T1000 (cell line): ENCODE measurements at regions not wholly inside any gene's neighbourhood (a gene's known extent, or its start where the extent isn't known, plus 50 kb on each side); places are given as distances from the start of the nearest gene placed in this dataset.
"Not testable (repeated sequence)": the region's sequence is repeated elsewhere in the genome, so short reads cannot be mapped to it uniquely, and the experiment has no call there.

ENCODE experiments used
- DNase-seq: peaks from one replicate; lab custom pipeline; 2025; ENCODE audit warnings: mixed read lengths; lab: John Stamatoyannopoulos, UW

DNA sequence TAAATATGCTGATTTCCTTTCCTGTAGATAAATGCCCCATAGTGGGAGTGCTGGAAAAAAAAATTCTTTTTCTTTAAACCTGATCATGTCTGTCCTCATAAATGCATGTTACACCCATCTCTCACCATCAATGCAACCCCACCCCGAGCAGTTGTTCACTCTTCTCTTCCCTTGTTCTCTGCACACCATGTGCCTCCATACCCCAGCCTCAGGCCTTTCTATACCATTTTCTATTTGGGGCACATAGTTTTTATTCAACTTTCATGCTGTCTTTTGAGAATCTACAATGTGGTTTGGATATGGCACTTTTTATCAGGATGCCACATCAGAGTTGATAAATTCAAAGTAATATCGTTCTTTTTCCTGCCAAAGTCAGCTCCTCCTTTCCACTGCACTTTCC, 202.6 kb downstream of the POTED start:
- not testable (repeated sequence) for DNase-seq

DNA sequence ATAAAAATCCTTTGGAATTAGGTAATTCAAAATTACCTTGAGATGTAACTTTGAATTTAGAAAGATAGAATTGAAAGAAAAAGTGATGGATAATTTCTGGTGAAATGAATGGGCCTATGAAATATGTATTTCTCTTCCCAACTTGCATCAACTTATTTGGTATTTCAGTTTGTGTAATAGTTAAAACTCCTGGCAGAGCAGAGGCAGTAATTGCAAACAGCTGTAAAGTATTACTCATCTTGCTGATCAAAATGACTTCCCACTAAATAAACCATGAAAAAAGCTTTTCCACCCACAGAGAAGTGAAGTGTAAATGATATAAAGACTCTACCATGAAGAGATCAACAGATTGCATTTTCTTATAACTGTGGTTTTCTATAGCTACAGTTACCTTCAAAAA, 201.0 kb downstream of the POTED start:
- not testable (repeated sequence) for DNase-seq

DNA sequence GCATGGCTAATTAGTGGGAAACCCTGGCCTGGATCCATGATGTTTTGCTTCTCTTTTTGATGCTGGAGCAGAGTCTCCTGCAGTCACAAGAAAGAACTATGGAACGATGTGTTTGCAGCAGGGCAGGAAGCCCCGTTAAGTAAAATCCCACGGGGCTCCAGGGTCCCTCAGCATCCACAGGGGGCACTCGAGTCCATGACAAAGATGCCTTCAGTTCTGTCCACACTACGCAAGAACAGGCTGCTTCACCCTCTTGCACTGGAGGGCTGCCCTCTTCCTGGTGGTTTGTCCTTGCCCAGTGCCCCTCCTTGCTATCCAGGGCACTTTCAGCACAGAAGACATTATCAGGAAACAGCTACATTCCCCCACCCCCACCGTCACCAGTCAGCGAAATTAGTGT, 196.9 kb downstream of the POTED start:
- DNase-seq = not testable (repeated sequence)

DNA sequence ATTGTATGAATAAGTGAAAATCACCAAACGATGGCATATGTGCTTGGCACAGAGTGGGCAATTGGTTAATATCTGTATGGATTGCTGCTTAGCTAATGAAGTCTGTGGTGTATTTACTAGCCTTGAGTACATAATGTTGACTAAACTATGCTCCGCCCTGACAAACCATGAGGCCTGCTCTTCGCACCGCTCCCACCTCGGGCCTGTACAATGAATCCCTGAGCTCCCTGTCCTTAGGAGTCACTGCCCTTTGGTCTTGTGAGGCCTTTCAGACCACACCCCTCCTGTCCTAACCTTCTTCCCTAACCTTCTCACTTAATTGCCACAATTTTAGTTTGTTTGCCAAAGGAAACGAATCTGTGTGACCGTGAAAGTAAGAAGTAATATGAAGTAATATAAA, 193.2 kb downstream of the POTED start:
- not testable (repeated sequence) for DNase-seq
